Esophagus muscularis mucosa (tissue), 3 donors: ENCODE measurements at regions not wholly inside any gene's neighbourhood (a gene's known extent, or its start where the extent isn't known, plus 50 kb on each side); places are given as distances from the start of the nearest gene placed in this dataset.

Experiments used
- CTCF ChIP-seq, 3 experiments: fragments of 200-600 bp in 2 of 3; fragments of 450-650 bp in 1 of 3; sonication (generic) in 2 of 3; IDR thresholded peaks; one replicate each; pipeline ENCODE4 v1.5.1; 2017 to 2019; ENCODE audit warnings: antibody characterized with exemption in 3 of 3, mild to moderate bottlenecking in 2 of 3, moderate library complexity in 1 of 3
- EP300 ChIP-seq: sonication (generic); formaldehyde crosslinking; IDR thresholded peaks from one replicate; pipeline ENCODE4 v1.6.1; 2017; ENCODE audit warnings: antibody characterized with exemption

DNA sequence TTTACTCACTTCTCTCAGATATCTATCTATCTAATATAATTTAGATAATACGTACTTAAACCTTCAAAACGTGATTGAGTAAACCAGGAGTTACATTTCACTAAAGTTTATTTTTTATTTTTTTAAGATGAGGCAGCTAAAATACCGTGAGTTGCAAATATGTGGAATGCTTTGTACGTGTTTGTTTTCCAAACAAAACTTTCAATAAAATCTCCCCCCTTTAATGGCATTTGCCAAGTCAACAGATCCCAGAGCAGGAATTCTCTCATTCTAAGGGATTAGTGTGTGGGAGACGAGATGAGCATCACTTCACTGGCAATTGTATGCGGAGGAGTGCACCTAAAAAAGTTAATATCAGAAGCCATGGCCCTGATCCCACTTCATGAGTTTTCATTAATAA, 53.7 kb upstream of the MAGI2 start:
- no peak for TF ChIP-seq CTCF (IDR thresholded peaks at IDR 0.05)
- TF ChIP-seq EP300 = no peak
